GM10248 (cell line): ENCODE measurements at regions not wholly inside any gene's neighbourhood (a gene's known extent, or its start where the extent isn't known, plus 50 kb on each side); places are given as distances from the start of the nearest gene placed in this dataset.

Experiments used
- CTCF ChIA-PET: fragments of 300-600 bp; sonication (Branson Sonifier 250); formaldehyde crosslinking; extraction: SDS; loops from one replicate; lab custom pipeline; 2021; ENCODE audit warnings: antibody characterized with exemption; lab: Yijun Ruan, JAX
- POLR2A ChIA-PET: fragments of 350-650 bp; sonication (Branson Sonifier 250); formaldehyde crosslinking; extraction: SDS; loops from one replicate; lab custom pipeline; 2020; ENCODE audit warnings: antibody characterized with exemption; lab: Yijun Ruan, JAX
- DNase-seq: peaks from one replicate; pipeline ENCODE4 v3.0.0; 2012; ENCODE audit errors: extremely low spot score
- TF ChIP-seq, protein P1 (sequence below): IDR thresholded peaks from 2 replicates; pipeline ENCODE4 v1.5.1; 2012; ENCODE audit warnings: mild to moderate bottlenecking, low read depth; ENCODE audit errors: extremely low read depth, missing control alignments, control extremely low read depth

DNA sequence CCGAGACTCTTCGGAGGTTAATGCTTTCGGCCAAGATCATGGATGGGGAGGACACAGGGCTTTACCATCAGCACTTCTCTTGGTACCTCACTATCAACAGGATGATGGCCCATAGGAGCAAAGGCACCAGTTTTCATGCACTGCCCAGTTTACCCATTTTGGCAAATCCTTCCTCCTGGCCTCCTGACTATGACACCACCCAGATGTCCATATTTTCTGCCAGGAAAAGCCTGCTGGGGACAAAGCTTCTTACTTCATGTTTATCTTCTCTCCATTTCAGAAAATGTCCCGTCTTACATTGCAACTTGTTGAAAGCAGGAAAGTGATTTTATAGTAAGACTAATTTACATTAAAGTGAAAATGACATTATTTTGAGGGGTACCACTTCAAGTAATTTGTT, 61.4 kb upstream of the GAS1 start:
- ChIA-PET POLR2A (no interaction called here), CTCF (no interaction called here)
- DNase-seq = no peak
- TF ChIP-seq, protein P1, sequence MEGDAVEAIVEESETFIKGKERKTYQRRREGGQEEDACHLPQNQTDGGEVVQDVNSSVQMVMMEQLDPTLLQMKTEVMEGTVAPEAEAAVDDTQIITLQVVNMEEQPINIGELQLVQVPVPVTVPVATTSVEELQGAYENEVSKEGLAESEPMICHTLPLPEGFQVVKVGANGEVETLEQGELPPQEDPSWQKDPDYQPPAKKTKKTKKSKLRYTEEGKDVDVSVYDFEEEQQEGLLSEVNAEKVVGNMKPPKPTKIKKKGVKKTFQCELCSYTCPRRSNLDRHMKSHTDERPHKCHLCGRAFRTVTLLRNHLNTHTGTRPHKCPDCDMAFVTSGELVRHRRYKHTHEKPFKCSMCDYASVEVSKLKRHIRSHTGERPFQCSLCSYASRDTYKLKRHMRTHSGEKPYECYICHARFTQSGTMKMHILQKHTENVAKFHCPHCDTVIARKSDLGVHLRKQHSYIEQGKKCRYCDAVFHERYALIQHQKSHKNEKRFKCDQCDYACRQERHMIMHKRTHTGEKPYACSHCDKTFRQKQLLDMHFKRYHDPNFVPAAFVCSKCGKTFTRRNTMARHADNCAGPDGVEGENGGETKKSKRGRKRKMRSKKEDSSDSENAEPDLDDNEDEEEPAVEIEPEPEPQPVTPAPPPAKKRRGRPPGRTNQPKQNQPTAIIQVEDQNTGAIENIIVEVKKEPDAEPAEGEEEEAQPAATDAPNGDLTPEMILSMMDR = no peak

DNA sequence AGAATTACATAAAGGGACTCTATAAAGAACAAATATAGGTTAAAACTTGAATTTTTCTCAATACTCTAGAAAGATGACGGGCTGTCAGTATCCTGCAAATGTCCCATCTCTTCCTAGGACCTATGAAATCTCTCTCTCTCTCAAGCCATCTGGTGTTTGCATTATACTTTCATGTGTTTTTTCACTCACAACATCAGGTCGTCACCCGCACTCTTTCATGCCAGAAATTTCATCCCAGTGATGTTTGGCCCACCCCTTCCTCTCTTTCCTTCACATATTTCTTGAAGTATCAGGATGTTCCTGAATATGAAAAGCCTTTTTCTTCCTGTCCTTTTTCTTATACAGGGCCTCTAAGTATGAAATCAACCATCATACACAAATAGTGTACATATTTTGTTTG, 63.3 kb upstream of the GAS1 start:
- POLR2A ChIA-PET = no interaction called here
- TF ChIP-seq, protein P1 = no peak
- CTCF ChIA-PET = no interaction called here
- DNase-seq = no peak

DNA sequence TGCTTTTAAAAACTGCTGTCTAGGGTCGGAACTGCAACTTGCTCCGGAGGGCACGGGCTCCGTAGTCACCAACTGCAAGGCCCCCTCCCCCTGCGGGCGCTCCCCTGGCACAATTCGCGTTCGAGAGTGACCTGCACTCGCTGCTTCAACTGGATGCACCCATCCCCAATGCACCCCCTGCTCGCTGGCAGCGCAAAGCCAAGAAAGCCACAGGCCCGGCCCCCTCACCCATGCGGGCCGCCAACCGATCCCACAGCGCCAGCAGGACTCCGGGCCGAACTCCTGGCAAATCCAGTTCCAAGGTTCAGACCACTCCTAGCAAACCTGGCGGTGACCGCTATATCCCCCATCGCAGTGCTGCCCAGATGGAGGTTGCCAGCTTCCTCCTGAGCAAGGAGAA, 64.2 kb upstream of the GAS1 start:
- ChIA-PET CTCF (no interaction called here), POLR2A (no interaction called here)
- TF ChIP-seq, protein P1 = no peak
- no peak for DNase-seq

DNA sequence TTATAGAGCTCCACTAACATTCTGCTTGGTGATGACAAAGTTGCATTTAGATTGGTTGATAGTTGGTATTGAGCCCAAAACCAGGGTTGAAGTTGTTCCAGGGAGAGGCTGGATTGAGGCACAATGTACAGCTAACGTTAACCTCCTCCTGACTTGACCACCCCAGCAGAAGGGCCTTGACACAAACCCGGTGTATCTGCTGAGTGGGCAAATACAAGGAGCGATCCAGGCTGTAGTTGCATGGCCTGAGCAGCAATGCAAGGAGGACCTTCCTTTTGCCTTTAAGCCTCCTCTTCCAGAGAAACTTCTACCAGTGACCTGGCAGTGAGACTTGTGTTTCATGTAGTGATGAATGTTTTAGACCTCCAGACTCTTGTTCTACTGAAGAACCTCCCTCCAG, 66.2 kb upstream of the GAS1 start:
- DNase-seq = no peak
- CTCF ChIA-PET = interaction anchor here (1.1 to 1.3 kb wide), 2 partner anchors 24 to 33 kb away, joined by 3 read pairs; no protein-coding TSS in a partner anchor
- TF ChIP-seq, protein P1 = no peak

DNA sequence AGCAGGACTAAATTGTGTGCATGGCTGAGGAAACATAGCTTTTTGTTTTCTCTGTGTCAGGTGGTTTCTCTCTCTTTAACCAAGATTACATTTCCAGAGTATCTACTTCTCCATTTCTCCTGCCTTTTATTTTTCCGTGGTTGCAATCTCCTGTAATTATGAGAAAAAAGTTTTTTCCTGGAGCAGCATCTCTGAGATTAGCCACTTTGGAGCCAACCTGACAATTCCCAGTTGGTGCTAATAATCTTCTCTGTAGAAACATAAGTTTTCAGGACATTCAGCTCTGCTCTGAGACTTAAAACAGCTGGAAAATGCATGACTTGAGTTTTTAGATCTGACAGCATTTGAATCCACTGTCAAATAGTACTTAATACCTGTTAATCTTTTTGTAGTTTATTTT, 67.1 kb upstream of the GAS1 start:
- TF ChIP-seq, protein P1 = no peak
- CTCF ChIA-PET = interaction anchor here (1.1 to 1.3 kb wide), 2 partner anchors 25 to 34 kb away, joined by 3 read pairs; no protein-coding TSS in a partner anchor
- no peak for DNase-seq
- POLR2A ChIA-PET = no interaction called here

More for the DNA sequence above, 66.2 kb upstream of the GAS1 start:
- POLR2A ChIA-PET = no interaction called here

DNA sequence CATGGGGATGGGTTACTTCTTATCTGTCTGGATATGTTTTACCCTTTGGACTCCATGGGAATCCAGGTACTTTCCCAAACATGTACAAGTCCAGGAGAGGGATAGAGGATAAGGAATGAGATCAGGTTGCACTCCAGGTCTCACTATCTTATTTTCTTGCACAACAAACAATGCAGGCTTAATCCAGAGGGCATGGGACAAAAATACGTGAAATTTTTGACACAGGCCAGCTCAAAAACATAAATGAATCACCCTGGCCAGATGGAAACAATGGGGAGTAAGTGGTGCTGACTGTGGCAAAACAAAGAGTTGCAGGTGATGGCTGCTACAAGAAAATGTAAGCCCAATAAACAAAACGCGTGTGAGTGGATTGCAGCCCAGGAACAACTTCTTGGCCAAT, 69.4 kb upstream of the GAS1 start:
- ChIA-PET CTCF (no interaction called here), POLR2A (no interaction called here)
- TF ChIP-seq, protein P1 = no peak
- no peak for DNase-seq
